NCI-H345 treated with DMSO at 0.1 percent for 48 hours (cell line): ENCODE measurements at regions not wholly inside any gene's neighbourhood (a gene's known extent, or its start where the extent isn't known, plus 50 kb on each side); places are given as distances from the start of the nearest gene placed in this dataset.

Experiments used
- DNase-seq: peaks from one replicate; lab custom pipeline; 2025; ENCODE audit not compliant: unreplicated experiment; lab: John Stamatoyannopoulos, UW

DNA sequence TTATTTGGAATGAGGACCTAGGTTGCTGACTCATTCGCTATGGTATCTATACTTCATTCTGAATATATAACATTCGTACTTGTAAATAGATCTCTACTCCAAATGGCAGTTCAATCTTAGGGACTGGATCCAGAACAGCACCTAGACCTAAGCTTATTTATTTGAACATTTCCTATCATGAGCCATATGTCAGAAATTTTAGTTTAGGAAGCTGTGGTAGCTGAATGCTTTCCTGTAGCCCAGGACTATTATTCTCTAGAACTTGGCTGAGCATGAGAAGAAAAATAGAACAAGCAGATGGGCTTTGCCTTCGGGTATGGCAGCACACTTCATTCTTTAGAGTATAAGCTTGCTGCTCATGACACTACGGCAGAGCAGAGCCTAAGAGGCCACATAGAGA is 1114.4 kb upstream of the B3GALT2 start:
- DNase-seq = no peak

DNA sequence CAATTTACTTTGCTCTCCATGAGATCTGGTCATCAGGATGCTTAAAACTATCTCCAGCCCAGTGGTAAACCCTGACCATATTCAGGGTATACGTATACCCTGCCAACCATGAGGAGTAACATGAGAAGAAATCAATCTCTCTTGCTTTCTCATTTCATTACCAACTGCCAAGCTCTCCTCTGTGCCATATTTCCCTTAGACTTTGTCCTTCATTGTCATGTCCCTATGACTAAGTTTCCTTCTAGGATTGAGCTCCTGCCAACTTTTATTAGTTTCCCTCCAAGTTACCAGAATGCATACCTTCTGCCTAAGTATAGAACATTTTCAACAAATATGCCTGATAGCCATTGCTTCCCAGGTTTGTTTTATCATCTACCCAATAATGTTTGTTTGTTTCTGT is 1113.9 kb upstream of the B3GALT2 start:
- DNase-seq = no peak

GRCh38 chr1:194298007-194298598 is 1111.7 kb upstream of the B3GALT2 start:
- DNase-seq = no peak

DNA sequence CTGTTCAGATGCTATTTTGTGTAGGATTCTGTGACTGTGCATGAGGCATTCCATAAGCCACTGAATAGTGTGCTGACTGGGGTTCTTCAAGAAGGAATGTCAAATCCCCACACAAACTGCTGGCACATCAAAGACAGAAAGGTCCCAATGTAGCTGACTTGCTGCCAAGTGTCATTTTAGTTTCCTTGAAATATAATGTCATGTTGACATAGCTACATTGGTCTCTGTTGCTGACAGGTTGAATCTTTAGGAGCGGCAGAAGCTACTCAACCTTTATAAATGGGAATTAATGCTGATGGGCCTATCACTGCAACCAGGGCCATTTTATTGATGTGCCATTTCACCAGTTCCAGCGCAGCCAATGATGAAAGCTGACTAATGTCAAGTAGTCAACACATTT is 1110.7 kb upstream of the B3GALT2 start:
- DNase-seq = no peak

- no peak for DNase-seq
Observed at GRCh38 chr1:194296201-194296600, 1109.8 kb upstream of the B3GALT2 start.

- no peak for DNase-seq
Observed at GRCh38 chr1:194295685-194296084, 1109.3 kb upstream of the B3GALT2 start.

DNA sequence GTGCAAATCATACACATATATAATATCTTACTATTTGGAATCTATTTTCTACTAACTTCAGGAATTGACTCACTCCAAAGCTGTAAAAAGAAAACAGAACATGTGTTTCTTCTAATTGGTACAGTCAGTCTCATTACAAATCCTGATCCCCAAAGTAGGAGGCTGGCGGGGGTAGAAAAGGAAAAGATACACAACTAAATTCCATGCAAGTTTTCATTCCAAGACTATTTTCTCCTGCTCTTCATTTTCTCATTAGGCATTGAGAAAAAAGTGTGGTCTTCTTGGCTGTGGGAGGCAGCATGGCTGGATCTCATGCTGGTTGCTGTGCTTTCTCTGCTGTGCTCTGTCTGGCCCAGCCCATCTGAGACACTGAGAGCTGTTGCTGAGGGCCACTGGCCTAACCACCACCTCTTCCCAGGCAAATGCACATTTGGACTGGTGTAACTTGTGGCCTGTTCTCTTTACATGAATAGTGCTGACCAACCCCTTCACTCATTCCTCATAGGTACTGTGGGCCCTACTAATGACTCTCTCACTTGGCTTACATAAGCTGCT is 1107.5 kb upstream of the B3GALT2 start:
- no peak for DNase-seq

- DNase-seq = no peak
Observed at GRCh38 chr1:194292966-194293365, 1106.6 kb upstream of the B3GALT2 start.

DNA sequence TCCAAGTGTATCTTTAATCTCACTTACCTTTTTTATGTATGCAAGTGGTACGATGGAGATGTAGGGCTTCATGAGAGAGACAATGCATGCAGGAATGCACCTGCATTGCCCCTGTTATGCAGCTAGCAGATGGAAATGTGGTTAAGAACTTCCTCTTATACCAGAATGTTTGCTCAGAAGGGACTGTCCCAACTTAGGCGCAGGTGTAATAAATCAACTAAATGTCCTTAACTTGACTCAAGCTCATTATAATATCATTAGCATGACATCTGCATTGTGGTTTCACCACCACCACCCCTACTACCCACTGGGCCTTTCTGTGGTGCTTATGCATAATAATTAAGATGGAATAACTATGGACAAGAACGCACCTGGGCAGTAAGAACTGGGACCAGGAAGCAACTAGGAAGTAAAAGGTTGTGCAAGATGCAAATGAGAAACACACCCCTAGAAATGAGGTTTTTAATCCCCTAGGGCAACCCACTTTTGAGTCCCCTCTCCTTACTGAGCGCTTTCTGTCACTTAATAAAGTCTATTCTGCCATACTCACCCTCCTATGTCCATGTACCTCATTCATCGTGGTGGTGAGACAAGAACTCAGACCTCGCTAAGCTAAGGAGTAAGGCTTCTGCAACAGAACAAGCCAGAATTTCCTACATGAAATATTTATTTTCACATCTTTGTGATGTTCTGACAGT is 1103.3 kb upstream of the B3GALT2 start:
- no peak for DNase-seq

DNA sequence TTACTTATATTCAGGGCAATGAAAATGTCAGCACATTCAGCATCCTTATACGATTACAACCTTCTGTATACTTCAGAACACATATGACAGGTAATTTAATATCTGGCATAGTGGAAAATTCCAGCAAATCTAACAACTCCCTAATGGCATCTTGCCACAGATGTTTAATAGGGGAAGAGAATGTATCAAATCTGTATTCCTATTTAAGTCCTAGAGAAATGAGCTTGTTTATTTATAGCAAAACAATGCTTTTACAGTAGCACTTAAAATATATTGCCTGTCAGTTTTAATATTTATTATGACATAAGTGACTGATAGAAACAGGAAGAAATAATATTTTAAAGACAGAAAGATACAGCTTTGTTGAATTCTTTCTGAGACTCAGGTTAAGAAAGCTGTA is 1101.8 kb upstream of the B3GALT2 start:
- DNase-seq = no peak

DNA sequence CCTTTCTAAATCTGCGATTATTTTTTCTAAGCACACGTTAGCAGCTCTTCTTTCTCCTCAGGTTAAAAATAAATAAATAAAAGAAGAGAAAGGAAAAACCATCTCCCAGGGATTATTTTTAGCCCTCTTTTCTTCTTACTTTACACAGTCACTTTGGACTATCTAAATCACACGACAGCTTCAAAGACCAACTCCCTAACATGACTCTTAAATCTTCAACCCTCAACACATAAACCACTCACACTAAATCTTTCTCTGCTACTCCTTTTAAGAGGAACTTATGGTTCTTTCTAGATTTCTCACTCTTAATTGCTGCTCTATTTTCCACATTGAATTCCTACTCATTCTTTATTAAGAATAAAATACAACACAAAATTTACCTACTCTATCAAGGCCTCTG is 1095.0 kb upstream of the B3GALT2 start:
- DNase-seq = no peak

DNA sequence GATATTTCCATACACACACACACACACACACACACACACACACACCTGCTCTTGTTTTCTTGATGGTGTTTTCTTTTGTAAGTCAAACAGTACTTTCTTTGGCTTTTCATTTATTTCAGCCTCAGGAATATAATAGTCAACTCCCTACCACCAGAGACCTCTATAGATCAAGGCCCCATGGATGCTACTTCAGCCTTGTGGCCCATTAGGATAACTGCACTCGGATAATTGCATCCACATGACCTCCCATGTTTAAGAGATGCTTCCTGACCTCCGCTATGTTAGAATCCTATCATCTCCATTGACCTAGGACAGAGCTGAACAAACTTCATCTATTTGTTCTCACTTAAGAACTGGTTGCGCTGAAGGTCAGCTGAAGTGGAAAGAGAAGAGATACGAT is 1094.0 kb upstream of the B3GALT2 start:
- DNase-seq = no peak

- DNase-seq = no peak
Observed at GRCh38 chr1:194279975-194280374, 1093.6 kb upstream of the B3GALT2 start.

- DNase-seq = no peak
Observed at GRCh38 chr1:194277927-194278326, 1091.5 kb upstream of the B3GALT2 start.

DNA sequence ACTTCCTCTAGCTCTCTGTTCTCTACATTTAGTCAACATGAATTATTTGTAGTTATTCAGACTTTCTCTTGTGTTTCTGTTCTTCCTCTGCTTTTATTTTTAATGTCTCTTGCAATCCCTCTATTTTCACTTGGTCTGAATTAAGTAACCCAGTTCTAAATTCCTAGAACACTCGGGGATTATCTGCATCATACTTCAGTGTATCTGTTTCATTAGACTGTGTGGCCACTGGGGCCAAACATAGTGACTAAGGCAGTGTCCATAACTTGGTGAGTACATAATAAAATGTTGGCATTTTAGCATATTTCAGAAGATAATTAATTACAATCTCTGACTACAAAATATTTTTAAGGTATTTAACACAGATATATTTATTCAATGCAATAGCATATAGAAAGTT is 1087.2 kb upstream of the B3GALT2 start:
- DNase-seq = no peak

GRCh38 chr1:194268839-194269238 is 1082.4 kb upstream of the B3GALT2 start:
- DNase-seq = no peak

DNA sequence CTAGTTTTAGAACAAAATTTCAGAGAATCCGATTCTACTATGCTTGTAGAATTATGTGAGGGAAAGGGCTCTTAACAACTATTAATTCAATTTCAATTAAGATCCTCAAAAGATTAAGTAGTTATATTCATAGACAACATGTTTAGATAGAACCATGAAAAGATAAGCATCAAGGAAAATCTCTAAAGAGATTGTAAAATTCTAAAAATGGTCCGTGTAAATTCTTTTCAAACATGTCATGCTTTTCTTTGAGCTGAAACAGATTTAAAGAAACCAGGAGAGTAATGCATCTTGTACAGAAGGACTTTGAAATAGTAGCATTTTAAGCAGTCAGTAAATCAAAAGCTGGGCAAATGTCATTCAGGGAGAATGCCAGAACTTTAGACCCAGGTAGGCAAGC is 1080.6 kb upstream of the B3GALT2 start:
- no peak for DNase-seq

GRCh38 chr1:194256010-194256409 is 1069.6 kb upstream of the B3GALT2 start:
- DNase-seq = no peak

DNA sequence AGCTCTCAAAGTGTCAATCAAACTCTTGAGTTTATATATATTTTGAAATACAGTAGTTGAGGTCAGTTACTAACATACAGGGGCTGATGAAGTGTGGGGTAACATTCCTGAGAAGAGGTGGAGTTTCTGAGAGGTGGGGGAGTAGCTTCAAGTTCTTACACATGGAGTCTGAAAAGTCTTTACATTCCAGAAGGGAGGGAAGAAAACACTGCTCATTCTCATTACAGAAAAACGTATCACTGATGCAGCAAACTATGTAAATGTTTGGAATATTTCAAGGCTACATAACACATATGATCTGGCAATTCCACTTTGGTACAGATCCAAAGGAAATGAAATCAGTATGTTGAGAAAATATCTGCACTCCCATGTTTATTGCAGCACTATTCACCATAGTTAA is 1065.8 kb upstream of the B3GALT2 start:
- DNase-seq = no peak

DNA sequence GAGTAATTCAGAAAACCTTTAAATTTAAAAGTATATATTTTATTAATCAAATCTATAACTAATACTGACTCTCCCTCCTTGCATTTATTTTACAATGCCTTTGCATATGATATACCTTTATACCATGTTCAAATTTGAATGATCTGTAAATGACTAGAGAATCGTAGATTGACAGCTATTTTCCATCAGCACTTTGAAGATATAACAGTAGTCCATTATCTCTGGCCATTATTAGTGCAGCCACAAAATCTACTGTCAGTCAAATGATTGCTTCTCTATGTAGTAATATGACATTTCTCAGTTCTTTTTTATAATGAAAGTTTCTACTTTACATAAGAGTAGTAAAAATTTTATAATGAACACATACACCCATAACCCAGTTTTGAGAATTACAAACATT is 1054.8 kb upstream of the B3GALT2 start:
- no peak for DNase-seq

DNA sequence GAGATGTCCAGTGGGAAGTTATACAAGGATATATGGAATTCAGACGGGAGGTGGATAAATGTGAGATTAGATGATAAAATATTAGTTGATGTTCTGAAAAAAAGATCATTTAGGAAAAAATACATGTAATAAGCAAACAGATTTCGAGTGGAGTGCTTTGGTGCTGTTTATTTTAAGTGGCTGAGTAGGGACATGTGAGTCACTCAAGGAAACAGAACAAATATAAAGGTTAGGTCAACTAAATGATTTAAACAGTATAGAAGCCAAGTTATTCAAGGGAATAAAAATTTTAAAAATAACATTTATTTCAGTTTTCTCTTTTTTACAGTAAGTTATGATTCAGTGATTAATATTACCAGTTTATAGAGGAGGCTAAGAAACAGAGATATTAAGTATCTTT is 1046.7 kb upstream of the B3GALT2 start:
- DNase-seq = no peak

DNA sequence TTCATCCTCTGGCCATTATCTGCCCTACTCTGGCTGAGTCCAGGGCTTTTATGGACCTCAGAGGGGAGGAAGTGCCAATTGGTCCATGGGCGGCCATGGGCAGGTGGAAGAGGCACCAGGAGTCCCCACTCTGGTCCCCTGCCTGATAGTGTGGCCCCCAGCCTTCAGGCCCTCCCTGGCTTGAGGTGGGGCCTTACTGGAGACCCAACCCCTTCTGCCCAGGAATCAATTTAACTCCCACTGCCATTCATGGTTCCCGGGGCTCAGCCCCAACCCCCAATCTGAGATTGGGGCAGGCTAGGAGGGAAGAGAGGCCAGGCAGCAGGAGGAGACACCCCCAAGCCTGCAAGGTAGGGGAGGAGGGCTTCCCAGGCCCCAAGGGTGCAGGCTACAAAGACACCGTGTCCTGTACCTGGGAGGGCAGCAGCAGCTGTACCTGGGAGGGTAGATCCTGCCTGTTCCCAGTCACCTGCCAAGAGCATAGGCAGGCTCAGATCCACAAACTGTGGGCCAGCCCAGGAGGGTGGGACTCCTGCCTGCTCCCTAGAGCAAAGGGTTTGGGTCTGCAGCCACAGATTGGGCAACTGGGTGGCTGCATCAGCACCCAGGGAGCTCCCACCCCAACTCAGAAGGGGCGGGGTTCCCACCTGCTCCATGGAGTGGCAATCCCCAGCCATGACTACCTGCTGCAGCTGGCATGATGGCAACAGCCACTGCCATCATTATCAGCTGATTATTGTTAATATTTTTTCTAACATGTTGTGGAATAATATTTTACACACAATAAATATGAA is 1044.1 kb upstream of the B3GALT2 start:
- DNase-seq = no peak
